SK-N-SH (cell line): ENCODE measurements at regions not wholly inside any gene's neighbourhood (a gene's known extent, or its start where the extent isn't known, plus 50 kb on each side); places are given as distances from the start of the nearest gene placed in this dataset.

Source experiments
- CTCF ChIA-PET: fragments of 300-600, 350-600 bp; formaldehyde crosslinking; extraction: SDS; loops from one replicate; lab custom pipeline; 2021; lab: Yijun Ruan, JAX
- POLR2A ChIA-PET: fragments of 350-600 bp; sonication (Branson Sonifier 250); formaldehyde crosslinking; extraction: SDS; loops from one replicate; lab custom pipeline; 2020; ENCODE audit warnings: antibody characterized with exemption, inconsistent platforms; lab: Yijun Ruan, JAX
- DNase-seq: peaks from one replicate; pipeline ENCODE4 v3.0.0; 2012
- H2AFZ ChIP-seq: fragments of 200-600 bp; sonication (generic); 2 replicates; pipeline ENCODE4 v1.8.1; 2016; ENCODE audit warnings: antibody characterized with exemption, mild to moderate bottlenecking, low read depth
- H3F3A ChIP-seq: fragments of 200-600 bp; sonication (generic); replicated peaks from 2 replicates; pipeline ENCODE3; 2016; ENCODE audit warnings: antibody characterized with exemption, mild to moderate bottlenecking; ENCODE audit not compliant: insufficient read depth
- H3K27ac ChIP-seq, 2 experiments: fragments of 200-500 bp in 1 of 2; fragments of 200-600 bp in 1 of 2; sonication (Bioruptor generic) in 1 of 2; sonication (generic), shearing (Covaris generic) in 1 of 2; 2 replicates each; pipeline versions ENCODE4 v1.5.1 to v1.6.1; 2014 to 2016; ENCODE audit warnings: low read depth in 2 of 2, inconsistent platforms in 1 of 2, low read length in 1 of 2, mild to moderate bottlenecking in 1 of 2, mixed read lengths in 1 of 2
- H3K27me3 ChIP-seq: fragments of 200-600 bp; sonication (generic), shearing (Covaris generic); 2 replicates; pipeline ENCODE4 v1.6.1; 2016; ENCODE audit warnings: mixed run types; ENCODE audit not compliant: insufficient read depth
- H3K36me3 ChIP-seq, 2 experiments: fragments of 200-500 bp in 1 of 2; fragments of 200-600 bp in 1 of 2; sonication (Bioruptor generic) in 1 of 2; sonication (generic) in 1 of 2; replicated peaks in 1 of 2; 2 replicates each; pipeline versions ENCODE3 to v1.5.1; 2014 to 2016; ENCODE audit warnings: low read length in 1 of 2, mild to moderate bottlenecking in 1 of 2; ENCODE audit not compliant: insufficient read depth in 2 of 2, control insufficient read depth in 1 of 2
- H3K4me1 ChIP-seq, 2 experiments: fragments of 200-500 bp in 1 of 2; fragments of 200-600 bp in 1 of 2; sonication (Bioruptor generic) in 1 of 2; sonication (generic), shearing (Covaris generic) in 1 of 2; 2 replicates each; pipeline versions ENCODE4 v1.5.1 to v1.6.1; 2014 to 2016; ENCODE audit warnings: low read depth in 1 of 2, low read length in 1 of 2, mixed run types in 1 of 2; ENCODE audit not compliant: insufficient read depth in 2 of 2, control insufficient read depth in 1 of 2
- H3K4me2 ChIP-seq: fragments of 200-600 bp; sonication (generic), shearing (Covaris generic); 2 replicates; pipeline ENCODE4 v1.6.1; 2017; ENCODE audit warnings: mixed run types
- H3K4me3 ChIP-seq, 2 experiments: fragments of 200-500 bp in 1 of 2; fragments of 200-600 bp in 1 of 2; sonication (Bioruptor generic) in 1 of 2; sonication (generic), shearing (Covaris generic) in 1 of 2; 2 replicates each; pipeline versions ENCODE4 v1.5.1 to v1.8.1; 2014 to 2016; ENCODE audit warnings: low read depth in 2 of 2, inconsistent platforms in 1 of 2, low read length in 1 of 2, mild to moderate bottlenecking in 1 of 2, mixed read lengths in 1 of 2, moderate library complexity in 1 of 2
- H3K79me2 ChIP-seq: fragments of 200-600 bp; sonication (generic); 2 replicates; pipeline ENCODE4 v1.8.1; 2017; ENCODE audit warnings: mild to moderate bottlenecking; ENCODE audit not compliant: insufficient read depth
- H3K9ac ChIP-seq: fragments of 200-600 bp; sonication (generic); 2 replicates; pipeline ENCODE4 v1.6.1; 2017; ENCODE audit warnings: mixed run types
- H3K9me2 ChIP-seq: fragments of 200-600 bp; sonication (generic); 2 replicates; pipeline ENCODE4 v1.6.1; 2017; ENCODE audit warnings: mixed run types
- H3K9me3 ChIP-seq: fragments of 200-600 bp; sonication (generic); 2 replicates; pipeline ENCODE4 v1.6.1; 2017; ENCODE audit warnings: mixed run types, mild to moderate bottlenecking, moderate library complexity
- H4K20me1 ChIP-seq: fragments of 200-600 bp; sonication (generic); 2 replicates; pipeline ENCODE4 v1.6.1; 2017; ENCODE audit warnings: mild to moderate bottlenecking, mixed run types; ENCODE audit not compliant: insufficient read depth
- CHD2 ChIP-seq: fragments of 150-350 bp; IDR thresholded peaks from 2 replicates; pipeline ENCODE4 v1.6.1; 2018; ENCODE audit warnings: low read length; ENCODE audit not compliant: partially characterized antibody
- CTCF ChIP-seq: fragments of 200-600 bp; sonication (generic); IDR thresholded peaks from 2 replicates; pipeline ENCODE4 v1.6.1; 2017; ENCODE audit warnings: antibody characterized with exemption, mild to moderate bottlenecking, moderate library complexity
- EP300 ChIP-seq, 2 experiments: IDR thresholded peaks; 2 replicates each; pipeline versions ENCODE4 v1.4.0 to v1.6.1; 2012; ENCODE audit warnings: borderline replicate concordance in 1 of 2, low read depth in 1 of 2, low read length in 1 of 2
- EZH2phosphoT487 ChIP-seq: fragments of 200-600 bp; sonication (generic); IDR thresholded peaks from 2 replicates; pipeline ENCODE4 v1.6.1; 2017; ENCODE audit warnings: low read depth, mixed run types, mild to moderate bottlenecking, antibody characterized with exemption, moderate library complexity, borderline replicate concordance
- FOSL2 ChIP-seq: IDR thresholded peaks from 2 replicates; pipeline ENCODE4 v1.4.0; 2012; ENCODE audit warnings: low read depth, mild to moderate bottlenecking, moderate library complexity, borderline replicate concordance
- FOXM1 ChIP-seq: IDR thresholded peaks from 2 replicates; pipeline ENCODE4 v1.4.0; 2012; ENCODE audit warnings: low read depth, mild to moderate bottlenecking
- GABPA ChIP-seq: IDR thresholded peaks from 2 replicates; pipeline ENCODE4 v1.4.0; 2012; ENCODE audit warnings: low read depth, mild to moderate bottlenecking
- GATA2 ChIP-seq: sonication (generic); formaldehyde crosslinking; IDR thresholded peaks from 2 replicates; pipeline ENCODE4 v1.5.0; 2020; ENCODE audit warnings: mild to moderate bottlenecking, missing genetic modification reagents
- IRF3 ChIP-seq: fragments of 150-350 bp; IDR thresholded peaks from 2 replicates; pipeline ENCODE4 v1.6.1; 2016; ENCODE audit warnings: mild to moderate bottlenecking, low read depth, low read length
- JUND ChIP-seq: IDR thresholded peaks from 2 replicates; pipeline ENCODE4 v1.4.0; 2012
- MEF2A ChIP-seq: IDR thresholded peaks from 2 replicates; pipeline ENCODE4 v1.4.0; 2012; ENCODE audit warnings: low read depth, borderline replicate concordance
- NFIC ChIP-seq: IDR thresholded peaks from 2 replicates; pipeline ENCODE4 v1.4.0; 2012; ENCODE audit warnings: borderline replicate concordance
- PBX3 ChIP-seq: IDR thresholded peaks from 2 replicates; pipeline ENCODE4; 2012
- RAD21 ChIP-seq: IDR thresholded peaks from 2 replicates; pipeline ENCODE4 v1.6.1; 2012; ENCODE audit warnings: mild to moderate bottlenecking, low read length
- RCOR1 ChIP-seq: fragments of 150-350 bp; IDR thresholded peaks from 2 replicates; pipeline ENCODE4 v1.6.1; 2017; ENCODE audit warnings: antibody characterized with exemption, low read length
- RFX5 ChIP-seq: IDR thresholded peaks from 2 replicates; pipeline ENCODE4 v1.6.1; 2012; ENCODE audit warnings: mild to moderate bottlenecking, improper control_type of control experiment, low read length
- RXRA ChIP-seq: IDR thresholded peaks from 2 replicates; pipeline ENCODE4 v1.4.0; 2012; ENCODE audit warnings: low read depth, mild to moderate bottlenecking, borderline replicate concordance
- SIN3A ChIP-seq: IDR thresholded peaks from 2 replicates; pipeline ENCODE4 v1.6.1; 2012; ENCODE audit warnings: low read depth, mild to moderate bottlenecking, low read length, moderate library complexity, borderline replicate concordance
- SMC3 ChIP-seq: IDR thresholded peaks from 2 replicates; pipeline ENCODE4 v1.6.1; 2012; ENCODE audit warnings: low read depth, low read length, improper control_type of control experiment
- TCF12 ChIP-seq: IDR thresholded peaks from 2 replicates; pipeline ENCODE4 v1.4.0; 2012
- TEAD4 ChIP-seq: IDR thresholded peaks from 2 replicates; pipeline ENCODE4 v1.4.0; 2012; ENCODE audit warnings: mild to moderate bottlenecking, borderline replicate concordance; ENCODE audit not compliant: insufficient read depth
- YY1 ChIP-seq: IDR thresholded peaks from 2 replicates; pipeline ENCODE4 v1.4.0; 2012; ENCODE audit warnings: low read depth, mild to moderate bottlenecking
- WGBS: methylation state at CpG from one replicate; pipeline ENCODE4 v1.1.6; 2017; ENCODE audit warnings: low lambda C conversion rate; 5-methylcytosine and 5-hydroxymethylcytosine counted together
- TF ChIP-seq, protein P1 (sequence below): IDR thresholded peaks from 2 replicates; pipeline ENCODE4 v1.4.0; 2012; ENCODE audit warnings: low read depth
- TF ChIP-seq, protein P2 (sequence below): fragments of 150-350 bp; IDR thresholded peaks from 2 replicates; pipeline ENCODE4 v1.6.1; 2017; ENCODE audit warnings: antibody characterized with exemption, low read length, low read depth, borderline replicate concordance

GRCh38 chr13:82827724-82828123 is 1054.5 kb downstream of the SLITRK1 start:
- Histone ChIP-seq H3K4me3 (no peak overlapping the region), H4K20me1 (no peaks in the 10 kb centered on the region), H3K36me3 (no peaks in the 10 kb centered on the region), H3K79me2 (no peaks in the 10 kb centered on the region), H3K9me2 (no peaks in the 10 kb centered on the region), H3F3A (no peaks in the 10 kb centered on the region), H3K27ac (no peak overlapping the region), H2AFZ (no peak overlapping the region), H3K9ac (no peak overlapping the region), H3K4me2 (no peak overlapping the region), H3K4me1 (no peaks in the 10 kb centered on the region), H3K9me3 (no peaks in the 10 kb centered on the region), H3K27me3 (no peaks in the 10 kb centered on the region)
- ChIA-PET POLR2A (no interaction called here), CTCF (no interaction called here)
- no peak for DNase-seq
- TF ChIP-seq PBX3, result no peak
- TF ChIP-seq JUND, result no peak
- no peak for TF ChIP-seq FOSL2
- TF ChIP-seq RCOR1, result no peak
- no peak for TF ChIP-seq GABPA
- TF ChIP-seq RFX5, result no peak
- TF ChIP-seq IRF3, result no peak
- no peak for TF ChIP-seq TCF12
- TF ChIP-seq, protein P1, sequence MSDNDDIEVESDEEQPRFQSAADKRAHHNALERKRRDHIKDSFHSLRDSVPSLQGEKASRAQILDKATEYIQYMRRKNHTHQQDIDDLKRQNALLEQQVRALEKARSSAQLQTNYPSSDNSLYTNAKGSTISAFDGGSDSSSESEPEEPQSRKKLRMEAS, result no peak
- TF ChIP-seq SMC3, result no peak
- TF ChIP-seq EZH2phosphoT487, result no peak
- no peak for TF ChIP-seq YY1
- no peak for TF ChIP-seq TEAD4
- no peak for TF ChIP-seq CHD2
- no peak for TF ChIP-seq NFIC

DNA sequence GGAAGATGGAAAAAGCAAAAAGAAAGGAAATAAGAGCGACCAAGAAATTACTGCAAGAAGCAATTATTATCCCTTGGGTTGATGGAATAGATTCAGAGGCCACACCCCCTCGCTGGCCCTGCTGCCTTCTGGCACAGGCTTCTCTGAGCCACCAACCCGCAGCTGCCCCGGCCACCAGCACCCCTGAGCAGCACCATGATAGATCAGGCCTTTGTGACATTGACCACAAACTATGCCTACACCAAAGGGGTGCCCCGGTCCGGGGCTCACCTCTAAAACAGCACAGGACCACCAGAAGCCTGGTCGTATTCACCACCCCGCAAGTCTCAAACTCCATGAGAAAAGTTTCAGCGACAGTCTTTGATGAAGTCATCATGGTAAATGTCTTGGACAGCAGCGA is 1059.3 kb downstream of the SLITRK1 start:
- TF ChIP-seq TEAD4, result no peak
- TF ChIP-seq RAD21, result no peak
- no peak for TF ChIP-seq FOXM1
- no peak for TF ChIP-seq SIN3A
- TF ChIP-seq EP300 (IDR thresholded peaks at IDR 0.05; ENCODE audit: borderline replicate concordance in 1 of 2, low read depth in 1 of 2, low read length in 1 of 2), result no peak
- TF ChIP-seq, protein P2, sequence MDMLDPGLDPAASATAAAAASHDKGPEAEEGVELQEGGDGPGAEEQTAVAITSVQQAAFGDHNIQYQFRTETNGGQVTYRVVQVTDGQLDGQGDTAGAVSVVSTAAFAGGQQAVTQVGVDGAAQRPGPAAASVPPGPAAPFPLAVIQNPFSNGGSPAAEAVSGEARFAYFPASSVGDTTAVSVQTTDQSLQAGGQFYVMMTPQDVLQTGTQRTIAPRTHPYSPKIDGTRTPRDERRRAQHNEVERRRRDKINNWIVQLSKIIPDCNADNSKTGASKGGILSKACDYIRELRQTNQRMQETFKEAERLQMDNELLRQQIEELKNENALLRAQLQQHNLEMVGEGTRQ, result no peak
- TF ChIP-seq RXRA, result no peak
- TF ChIP-seq MEF2A, result no peak
- no peak for TF ChIP-seq FOSL2
- no peak for TF ChIP-seq EZH2phosphoT487
- TF ChIP-seq CTCF, result no peak
- TF ChIP-seq GATA2 (CRISPR knock-in tag), result no peak
- H3K79me2 ChIP-seq, result no peaks in the 10 kb centered on the region

More for the DNA sequence above, 1059.3 kb downstream of the SLITRK1 start:
- no peak for DNase-seq
- 10% methylated on average over 4 of the region's 10 CpGs for WGBS
- no peak overlapping the region for H3K9ac ChIP-seq
- no peak overlapping the region for H3K27ac ChIP-seq
- H3K9me3 ChIP-seq, result no peaks in the 10 kb centered on the region
- no peaks in the 10 kb centered on the region for H3K9me2 ChIP-seq
- H3K4me1 ChIP-seq, result no peaks in the 10 kb centered on the region
- no peak overlapping the region for H2AFZ ChIP-seq
- no peak overlapping the region for H3K4me3 ChIP-seq
- no peaks in the 10 kb centered on the region for H3F3A ChIP-seq
- no peak overlapping the region for H3K4me2 ChIP-seq
- ChIA-PET CTCF (no interaction called here), POLR2A (no interaction called here)
- H3K36me3 ChIP-seq, result no peaks in the 10 kb centered on the region
- H4K20me1 ChIP-seq, result no peaks in the 10 kb centered on the region
- no peaks in the 10 kb centered on the region for H3K27me3 ChIP-seq
